Head of caudate nucleus (tissue), 42 donors: ENCODE measurements at regions not wholly inside any gene's neighbourhood (a gene's known extent, or its start where the extent isn't known, plus 50 kb on each side); places are given as distances from the start of the nearest gene placed in this dataset.

Experiments used
- DNase-seq, 42 donors: peaks; one replicate each; pipeline versions ENCODE4 v3.0.0 to v3.0.0-alpha.2; 2020 to 2021; ENCODE audit warnings: mixed read lengths in 7 of 42
- intact Hi-C: fragments of 100-400 bp; cut with DNase I; formaldehyde crosslinking; loops from one replicate; pipeline ENCODE4 v1.15.0; 2022

DNA sequence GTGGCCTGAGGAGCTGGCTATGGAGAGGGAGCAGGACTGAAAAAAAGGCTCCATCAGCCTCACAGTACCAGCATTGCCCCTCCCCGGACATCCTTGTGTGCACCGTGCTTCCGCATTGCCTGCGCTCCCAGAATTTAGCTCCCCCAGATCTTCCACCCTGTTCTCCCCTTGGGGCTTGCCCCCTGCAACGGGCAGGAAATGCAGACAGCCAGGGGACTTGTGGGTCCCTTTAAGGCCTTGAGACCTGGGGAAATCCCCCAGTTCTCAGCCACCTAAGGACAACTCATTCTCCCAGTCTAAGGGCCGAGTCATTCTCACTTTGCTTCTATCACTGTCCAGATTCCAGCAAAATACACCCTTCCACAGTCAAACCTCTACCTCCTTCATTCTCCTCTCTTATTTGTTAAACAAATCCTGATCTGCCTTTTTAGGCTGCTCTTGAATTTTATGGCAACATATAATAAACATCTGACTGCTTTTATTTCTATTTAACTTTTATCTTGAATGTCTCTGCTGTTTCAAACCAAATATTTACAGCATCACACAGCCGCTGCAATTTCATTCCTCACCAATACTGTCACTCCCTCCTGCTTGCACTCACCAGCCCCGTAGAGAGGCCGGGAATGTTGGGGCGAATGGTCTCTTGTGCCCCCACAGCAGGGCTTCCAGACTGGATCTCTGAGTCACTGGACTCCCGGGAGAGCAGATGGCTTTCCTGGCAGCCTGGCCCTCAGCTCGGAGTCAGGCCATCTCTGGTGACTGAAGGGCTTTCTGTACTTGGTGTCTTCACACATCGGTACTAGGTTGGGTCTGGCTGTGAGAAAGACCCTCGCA lies 221.9 kb downstream of the TSHZ3 start:
- intact Hi-C loops = no loop called here
- DNase-seq = peak in 2 of 42 donors; percentile 9 to 14

DNA sequence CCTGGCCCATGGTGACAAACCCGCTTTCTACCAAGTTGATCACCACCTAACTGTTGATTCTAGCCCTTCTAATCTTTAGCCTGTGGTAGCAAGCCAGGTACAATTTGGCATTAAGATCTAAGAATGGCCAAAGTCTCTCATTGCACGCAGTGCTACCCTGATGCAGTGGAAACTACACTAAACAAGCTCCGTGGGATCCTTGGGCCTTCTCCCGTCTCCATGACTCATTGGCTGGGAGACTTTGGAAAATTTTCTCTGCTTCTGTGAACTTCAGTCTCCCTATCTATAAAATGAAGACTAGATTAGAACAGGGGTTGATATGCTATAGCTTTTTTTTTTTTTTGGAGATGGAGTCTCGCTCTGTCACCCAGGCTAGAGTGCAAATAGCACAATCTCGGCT lies 223.0 kb downstream of the TSHZ3 start:
- DNase-seq = no peak
- intact Hi-C loops = no loop called here

DNA sequence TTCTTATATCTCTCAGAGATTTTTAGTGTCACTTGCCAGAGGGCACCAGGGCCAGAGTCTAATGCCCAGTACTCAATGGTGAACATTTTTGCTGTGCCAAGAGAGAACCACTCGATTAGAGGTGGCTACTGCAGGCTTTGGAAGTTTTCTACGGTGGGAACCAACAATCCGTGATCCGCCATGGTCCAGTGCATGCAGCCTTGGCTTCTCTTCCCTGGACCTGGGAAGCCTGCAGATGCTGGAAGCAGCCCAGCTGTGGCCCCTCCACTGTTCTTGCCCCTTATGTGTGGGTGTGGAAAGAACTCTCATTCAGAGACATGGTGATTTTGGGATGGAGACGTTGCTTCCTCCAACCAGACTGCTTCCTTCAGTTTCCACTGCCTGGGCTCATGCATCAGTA lies 224.2 kb downstream of the TSHZ3 start:
- no peak for DNase-seq
- intact Hi-C loops = no loop called here

DNA sequence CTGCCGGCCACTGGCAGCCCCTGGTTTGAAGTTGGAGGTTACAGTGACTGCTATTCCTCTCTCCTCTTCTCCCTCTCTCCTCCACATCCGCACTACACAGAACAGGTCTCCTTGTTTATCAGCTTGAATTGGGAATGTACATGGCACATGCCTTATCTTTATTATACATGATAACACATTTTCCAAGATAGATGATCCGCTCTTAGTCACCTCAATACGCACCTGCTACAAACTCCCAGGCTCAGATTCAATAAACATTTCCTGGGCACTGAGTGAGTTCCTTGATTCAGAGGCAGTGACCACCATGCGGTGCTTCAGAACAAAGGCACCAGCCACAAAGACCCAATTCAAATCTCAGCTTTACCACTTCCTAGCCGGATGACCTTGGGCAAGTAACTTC lies 227.7 kb downstream of the TSHZ3 start:
- no peak for DNase-seq
- intact Hi-C loops = no loop called here

DNA sequence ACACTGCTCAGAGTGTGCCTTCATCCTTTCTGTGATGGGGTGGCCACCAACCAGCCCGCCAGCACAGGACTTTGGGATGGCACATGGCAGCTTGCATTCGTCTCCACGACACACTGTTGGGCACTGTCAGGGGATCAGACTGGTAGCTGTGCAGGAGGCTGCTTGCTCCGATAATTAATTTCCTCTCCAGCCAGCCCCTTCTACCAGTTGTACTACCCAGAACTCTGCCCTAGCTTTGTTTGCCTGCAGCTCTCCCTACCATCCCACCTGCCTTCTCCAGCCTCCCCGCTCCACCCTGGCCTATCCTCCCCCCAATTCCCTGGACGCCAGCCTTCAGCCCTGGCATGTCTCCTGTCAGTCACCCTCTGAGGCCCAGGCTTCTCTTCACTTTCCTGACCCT lies 228.3 kb downstream of the TSHZ3 start:
- intact Hi-C loops = no loop called here
- DNase-seq = no peak

DNA sequence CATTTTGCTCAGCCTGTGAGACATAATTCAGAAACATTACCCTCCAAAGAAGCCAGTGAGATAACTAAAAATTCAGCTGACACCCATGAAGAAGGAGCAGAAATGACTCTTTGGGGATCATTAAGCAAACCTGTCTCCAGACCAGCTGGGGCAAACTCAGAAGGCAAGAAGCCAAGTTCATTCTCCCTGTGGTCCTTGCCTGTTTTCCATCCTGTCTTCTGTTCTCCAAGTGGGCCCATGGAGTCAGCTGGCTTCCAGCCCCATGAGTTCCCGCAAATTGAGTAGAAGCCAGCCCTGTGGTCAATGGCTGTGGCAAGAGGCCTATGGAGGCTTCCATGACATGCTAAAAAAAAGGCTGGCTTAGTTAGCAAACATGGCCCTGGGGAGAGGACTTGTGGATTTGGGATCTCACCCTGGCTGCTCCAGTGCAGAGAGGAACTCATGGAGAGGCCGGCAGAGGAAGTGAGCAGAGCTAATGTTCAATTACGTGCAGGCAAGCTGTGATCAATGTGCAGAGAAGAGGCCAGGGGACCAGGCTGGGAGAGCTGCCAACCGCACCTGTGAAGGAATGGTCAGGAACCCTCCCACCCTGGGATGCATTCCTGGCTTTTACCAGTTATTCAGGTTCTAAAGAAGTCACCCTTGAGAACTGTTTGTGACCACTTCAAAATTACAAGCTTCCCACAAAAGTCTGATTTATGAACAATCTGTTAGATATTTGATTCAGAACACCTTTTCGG lies 229.1 kb downstream of the TSHZ3 start:
- DNase-seq = no peak
- intact Hi-C loops = no loop called here

DNA sequence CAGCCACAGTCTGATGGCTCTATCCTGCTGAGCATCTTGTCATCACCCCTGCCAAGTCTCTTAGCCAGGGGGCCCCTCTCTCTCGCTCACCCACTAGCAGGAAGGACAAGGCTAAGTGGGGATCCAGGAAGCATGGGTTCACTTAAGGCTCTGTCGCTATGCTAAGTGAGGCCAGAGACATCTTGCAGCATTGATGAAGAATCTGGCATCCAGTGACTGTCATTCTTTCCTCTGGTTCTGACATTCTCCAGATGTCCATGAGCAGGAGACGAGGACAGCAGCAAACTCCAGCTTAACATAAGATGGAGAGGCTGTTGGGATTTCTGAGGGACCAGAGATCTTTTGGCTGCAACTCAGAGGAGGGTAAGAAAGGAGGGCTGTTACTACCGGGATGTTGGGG lies 230.2 kb downstream of the TSHZ3 start:
- DNase-seq = no peak
- intact Hi-C loops = no loop called here

DNA sequence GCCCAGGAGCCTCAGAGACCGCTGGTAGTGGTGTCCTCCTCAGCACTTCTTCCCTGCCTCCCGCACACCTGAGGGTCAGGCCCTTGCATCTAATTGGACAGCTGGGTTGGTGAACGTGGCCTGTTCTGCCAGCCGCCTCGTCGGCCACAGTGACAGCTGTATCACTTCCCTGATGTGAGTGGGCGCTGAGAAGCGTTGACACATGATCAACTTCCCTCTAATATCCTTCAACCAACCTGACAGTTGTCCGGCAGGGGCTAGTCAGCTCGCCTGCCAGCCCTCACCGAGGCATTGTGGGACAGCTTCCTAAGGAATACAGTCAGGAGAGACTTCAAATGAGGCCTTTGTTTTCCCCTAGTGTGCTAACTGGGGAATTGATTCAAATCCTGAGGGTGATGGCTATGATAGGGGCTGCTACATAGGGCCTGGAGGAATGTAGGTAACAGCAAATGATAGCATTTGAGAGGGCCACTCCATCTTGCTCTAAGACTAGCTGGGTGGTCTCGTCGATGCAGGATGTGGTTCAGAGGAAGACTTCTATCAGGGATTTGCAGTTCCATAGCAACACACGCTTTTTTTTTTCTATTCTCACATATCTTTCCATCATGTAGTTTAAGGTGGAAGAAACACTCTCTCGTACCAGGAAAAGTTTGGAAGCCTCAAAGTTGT lies 230.8 kb downstream of the TSHZ3 start:
- intact Hi-C loops = no loop called here
- peak in 18 of 42 donors; percentile 5 to 60 (median 24) for DNase-seq

DNA sequence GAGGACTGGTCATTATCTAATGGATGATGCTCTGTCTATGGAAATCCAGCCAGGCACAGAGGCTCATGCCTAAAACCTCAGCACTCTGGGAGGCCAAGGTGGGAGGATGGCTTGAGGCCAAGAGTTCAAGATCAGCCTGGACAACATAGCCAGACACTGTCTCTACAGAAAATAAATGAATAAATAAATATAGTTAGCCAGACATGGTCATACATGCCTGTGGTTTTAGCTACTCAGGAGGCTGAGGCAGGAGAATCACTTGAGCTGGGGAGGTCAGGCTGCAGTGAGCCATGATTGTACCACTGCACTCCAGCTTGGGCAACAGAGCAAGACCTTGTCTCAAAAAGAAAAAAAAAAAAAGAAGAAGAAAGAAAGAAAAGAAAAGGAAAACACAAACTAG lies 234.7 kb downstream of the TSHZ3 start:
- intact Hi-C loops = no loop called here
- DNase-seq = no peak

DNA sequence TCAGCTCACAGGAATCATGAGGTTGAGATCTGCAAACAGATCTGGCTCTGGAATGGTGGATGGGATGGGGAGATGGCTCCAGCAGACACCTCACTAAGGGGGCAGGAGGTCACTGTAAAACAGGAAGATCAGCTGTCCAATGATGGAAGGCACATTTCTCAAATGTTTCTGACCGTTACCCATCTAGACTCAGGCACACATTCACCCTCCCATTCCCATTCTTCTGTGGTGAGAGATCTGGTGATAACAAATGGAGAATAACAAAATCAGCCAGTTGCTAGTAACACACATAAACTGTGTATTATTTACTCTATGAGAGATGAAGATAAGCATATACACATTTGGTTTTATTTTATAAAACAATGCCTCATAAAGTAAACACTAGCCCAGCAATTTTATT lies 235.9 kb downstream of the TSHZ3 start:
- intact Hi-C loops = no loop called here
- no peak for DNase-seq

DNA sequence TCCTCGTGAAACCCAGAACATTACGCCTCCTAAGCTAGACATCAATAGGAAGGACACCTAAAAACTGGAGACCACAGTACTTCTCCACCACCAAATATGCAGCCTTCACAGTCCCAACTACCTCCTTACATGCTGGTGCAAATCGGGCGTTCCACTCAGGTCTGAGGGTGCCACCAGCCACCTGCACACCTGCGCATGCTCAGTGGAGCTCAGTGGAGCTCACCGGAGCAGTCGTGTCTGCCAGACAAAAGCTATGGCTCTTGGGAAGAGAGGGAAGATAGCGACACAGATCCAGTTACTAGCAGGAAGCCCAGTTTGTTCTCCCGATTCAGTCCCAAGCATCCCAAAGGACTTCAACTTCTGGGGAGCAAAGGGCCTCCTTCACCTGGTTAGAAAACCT lies 237.1 kb downstream of the TSHZ3 start:
- DNase-seq = no peak
- intact Hi-C loops = no loop called here

DNA sequence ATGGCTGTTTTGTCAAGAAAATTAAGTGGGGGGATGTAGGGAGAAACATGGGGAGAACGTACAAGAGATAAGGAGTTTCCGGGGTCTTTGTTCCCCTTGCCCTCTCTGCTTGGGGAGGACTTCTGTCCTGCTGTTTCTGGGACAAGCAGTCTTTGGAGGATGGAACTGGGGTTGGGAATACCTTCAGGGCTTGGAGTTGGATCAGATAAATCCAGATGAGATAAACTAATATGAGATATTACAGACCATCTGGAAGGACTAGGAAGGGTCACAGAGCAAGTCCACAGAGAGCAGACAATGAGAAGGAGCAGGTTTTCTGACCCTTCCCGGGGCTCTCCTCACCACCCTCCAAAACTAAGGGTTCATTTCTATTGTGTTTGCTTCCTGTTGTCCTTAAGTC lies 237.5 kb downstream of the TSHZ3 start:
- intact Hi-C loops = no loop called here
- no peak for DNase-seq

DNA sequence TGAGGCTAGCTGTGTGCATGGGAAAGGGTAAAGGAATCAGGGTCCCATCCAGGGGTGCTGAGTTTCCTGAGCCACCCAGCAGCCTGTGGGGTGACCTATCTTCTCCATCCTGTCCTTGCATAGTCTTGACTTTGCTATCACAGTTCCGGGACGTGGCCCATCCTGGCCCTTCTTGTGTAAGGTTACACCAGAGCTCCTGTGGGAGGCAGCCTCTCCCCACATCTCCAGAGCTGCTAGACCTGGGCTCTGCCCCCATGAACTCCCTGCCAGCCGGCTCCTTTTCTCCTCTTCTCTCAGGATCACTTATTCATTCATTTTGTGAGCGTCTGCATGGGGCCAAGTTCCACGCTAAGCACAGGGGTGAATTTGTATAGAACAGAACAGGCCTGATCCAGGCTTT lies 238.9 kb downstream of the TSHZ3 start:
- intact Hi-C loops = no loop called here
- DNase-seq = peak in 2 of 42 donors; percentile 12 to 27

DNA sequence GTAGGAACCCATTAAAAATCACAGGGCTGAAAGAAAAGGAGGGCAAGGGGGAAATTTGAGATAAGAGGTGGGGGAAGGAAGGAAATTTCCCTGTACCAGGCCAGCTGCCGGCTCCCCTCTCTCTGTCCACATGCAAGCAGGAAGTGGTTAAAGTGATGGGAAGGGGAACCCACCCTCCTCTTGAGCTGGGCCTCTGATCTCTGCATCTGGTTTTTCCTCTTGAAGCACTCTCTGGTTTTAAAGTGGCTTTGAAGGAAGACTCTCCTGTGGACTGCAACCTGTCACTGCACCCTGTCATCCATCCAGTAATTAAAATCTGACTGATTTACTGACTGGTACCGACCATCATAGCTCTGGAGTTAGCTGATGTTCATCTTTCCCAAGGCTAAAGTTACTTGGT lies 239.6 kb downstream of the TSHZ3 start:
- DNase-seq = no peak
- intact Hi-C loops = no loop called here

DNA sequence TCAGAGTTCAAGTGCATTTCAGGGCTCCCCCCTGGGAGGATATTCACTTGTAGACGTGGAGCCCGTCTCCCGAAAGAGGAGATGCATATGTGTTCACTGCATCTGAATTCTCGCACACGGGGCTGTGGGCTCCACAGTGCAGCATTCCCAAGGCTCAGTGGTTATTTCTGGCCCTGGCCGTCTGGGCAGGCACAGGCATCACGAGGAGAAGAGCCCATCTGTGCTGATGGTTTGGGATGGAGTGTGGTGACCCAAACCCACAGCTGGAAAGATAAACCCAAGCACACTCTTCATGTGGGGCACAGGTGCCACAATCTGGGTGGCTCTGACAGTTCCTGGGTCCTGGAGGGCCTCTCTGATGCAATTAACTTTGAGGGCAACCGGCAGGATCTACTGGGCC lies 242.1 kb downstream of the TSHZ3 start:
- DNase-seq = no peak
- intact Hi-C loops = no loop called here

DNA sequence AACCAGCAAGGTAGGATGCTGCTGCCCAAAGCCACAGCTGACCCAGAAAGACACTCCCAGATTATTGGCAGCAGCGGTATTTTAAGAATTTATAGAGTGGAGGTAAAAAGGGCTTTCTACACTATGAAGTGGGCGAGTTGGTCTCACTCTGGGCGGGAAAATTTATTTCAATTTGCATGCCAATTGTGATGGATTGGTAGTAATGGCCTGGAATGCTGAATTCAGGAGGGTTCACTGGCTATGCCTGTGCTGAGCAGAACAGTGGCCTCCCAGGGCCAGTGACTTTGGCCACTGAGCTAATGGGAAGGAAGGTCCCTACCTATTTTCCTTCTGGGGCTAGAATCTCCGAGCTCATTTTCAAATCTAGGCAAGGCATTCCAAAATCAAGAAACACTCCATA lies 243.5 kb downstream of the TSHZ3 start:
- no peak for DNase-seq
- intact Hi-C loops = no loop called here

DNA sequence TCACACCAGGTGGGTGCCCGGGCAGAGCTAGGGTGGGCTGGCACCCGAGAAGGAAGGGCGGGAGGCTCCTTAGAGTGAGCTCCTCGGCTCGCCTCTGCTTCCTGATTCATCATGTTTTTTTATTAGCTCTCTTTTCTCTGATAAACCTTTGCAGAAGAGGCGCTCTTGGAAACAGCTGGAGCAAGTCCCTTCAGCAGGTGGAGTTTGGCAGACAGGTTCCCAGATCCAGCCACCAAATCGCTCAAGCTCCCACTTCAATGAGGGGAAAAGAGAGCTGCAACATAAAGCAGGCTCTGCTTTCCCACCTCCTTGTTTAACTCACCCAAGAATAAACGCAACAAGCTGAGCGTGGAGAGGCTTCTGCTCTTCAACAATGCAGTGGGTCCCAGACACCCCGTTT lies 244.8 kb downstream of the TSHZ3 start:
- intact Hi-C loops = no loop called here
- no peak for DNase-seq

DNA sequence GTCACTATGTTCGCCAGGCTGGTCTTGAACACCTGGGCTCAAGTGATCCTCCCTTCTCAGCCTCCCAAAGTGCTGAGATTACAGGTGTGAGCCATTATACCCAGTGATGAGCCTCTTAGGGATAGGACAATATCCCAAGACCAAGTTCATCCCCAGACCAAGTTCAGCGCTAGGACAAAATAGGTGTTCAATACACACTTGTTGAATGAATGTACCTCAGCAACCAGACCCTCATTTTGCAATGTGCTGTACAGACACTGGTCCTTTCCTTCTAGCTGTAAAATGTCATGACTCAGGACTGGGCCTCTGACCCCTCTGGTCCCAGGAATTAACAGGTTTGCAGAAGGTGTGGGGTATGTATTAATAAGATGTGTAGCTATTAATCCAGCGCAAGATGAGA lies 246.0 kb downstream of the TSHZ3 start:
- no peak for DNase-seq
- intact Hi-C loops = no loop called here

DNA sequence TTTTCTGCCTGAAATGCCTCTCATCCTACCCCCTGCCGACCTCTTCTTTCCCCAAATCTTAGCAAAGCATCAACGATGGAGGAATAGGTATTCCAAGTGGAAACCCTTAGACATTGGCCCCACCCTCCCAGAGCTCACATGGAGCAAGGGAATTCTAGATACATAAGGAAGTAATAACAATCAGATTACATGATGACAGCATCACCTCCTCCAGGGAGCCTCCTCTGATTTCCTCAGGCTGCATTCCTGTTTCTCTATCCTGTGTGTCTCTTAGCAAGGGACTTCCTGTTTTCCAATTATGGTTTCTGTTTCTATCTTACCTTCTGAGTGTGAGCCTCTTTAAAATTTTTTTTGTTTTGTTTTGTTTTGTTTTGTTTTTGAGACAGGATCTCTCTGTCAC lies 246.6 kb downstream of the TSHZ3 start:
- no peak for DNase-seq
- intact Hi-C loops = no loop called here

DNA sequence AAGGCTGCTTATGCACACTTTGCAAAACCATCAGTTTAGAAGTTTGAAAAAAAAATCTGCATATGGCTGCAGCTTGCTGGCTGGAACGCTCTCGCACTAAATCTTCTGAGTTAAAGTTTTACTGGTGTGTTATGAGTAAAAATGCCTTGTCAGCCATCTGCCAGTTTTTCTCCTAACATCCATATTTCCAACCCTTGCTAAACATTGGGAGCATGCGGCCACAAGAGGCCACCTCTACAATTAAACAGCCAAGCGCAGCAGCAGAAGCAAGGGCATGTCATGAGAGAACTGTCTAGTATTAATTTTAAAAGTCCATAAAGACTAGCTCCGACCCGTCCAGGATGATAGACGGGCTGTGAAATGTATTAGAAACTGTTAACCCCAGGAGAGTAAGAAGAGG lies 248.3 kb downstream of the TSHZ3 start:
- intact Hi-C loops = no loop called here

More for the DNA sequence above, 248.3 kb downstream of the TSHZ3 start:
- DNase-seq = no peak
